HepG2 (cell line): ENCODE measurements at regions not wholly inside any gene's neighbourhood (a gene's known extent, or its start where the extent isn't known, plus 50 kb on each side); places are given as distances from the start of the nearest gene placed in this dataset.

Source experiments
- ATAC-seq: fragments of 200-7000 bp; cut with Tn5 transposase; 3 replicates; pipeline ENCODE4 v1.9.1; 2020; ENCODE audit warnings: mild to moderate bottlenecking, moderate library complexity
- BruUV-seq: library from RNA; stranded (reverse); fragments of 400-500 nt; replicated peaks from 2 replicates; lab custom pipeline; 2021; lab: Mats Ljungman, UMichigan
- CTCF ChIA-PET: fragments of 300-600 bp; formaldehyde crosslinking; extraction: SDS; loops from one replicate; lab custom pipeline; 2021; ENCODE audit warnings: low total read pairs, inconsistent platforms, low intra/inter-chr PET ratio; lab: Yijun Ruan, JAX
- POLR2A ChIA-PET: fragments of 350-600 bp; sonication (Branson Sonifier 250); formaldehyde crosslinking; loops from one replicate; lab custom pipeline; 2020; ENCODE audit warnings: antibody characterized with exemption, inconsistent platforms; lab: Yijun Ruan, JAX
- DNase-seq: peaks from one replicate; pipeline ENCODE4 v3.0.0-alpha.2; 2015; ENCODE audit warnings: low spot score
- FAIRE-seq: peaks from 3 replicates; lab custom pipeline; 2011; peaks lifted over from hg19 to GRCh38; lab: Jason Lieb, UNC
- H2AFZ ChIP-seq: one replicate; pipeline ENCODE4 v1.6.1; 2011; ENCODE audit warnings: low read length, inconsistent platforms
- H3K27ac ChIP-seq: fragments of 300-600 bp; 3 replicates; pipeline ENCODE4 v1.8.0; 2011; ENCODE audit warnings: mixed run types, mild to moderate bottlenecking, mixed read lengths, low read length, inconsistent platforms; ENCODE audit not compliant: insufficient read depth; ENCODE audit errors: extremely low read length
- H3K27me3 ChIP-seq, 2 experiments: fragments of 200-600 bp in 1 of 2; 2 replicates in 1 of 2; 3 replicates in 1 of 2; pipeline versions ENCODE4 v1.6.0 to v1.8.0; 2011; ENCODE audit warnings: low read length in 2 of 2, mild to moderate bottlenecking in 2 of 2, moderate library complexity in 2 of 2, inconsistent platforms in 1 of 2; ENCODE audit not compliant: insufficient read depth in 2 of 2, control insufficient read depth in 1 of 2
- H3K36me3 ChIP-seq, 2 experiments: fragments of 200-600 bp in 1 of 2; replicated peaks in 1 of 2; 2 replicates in 1 of 2; 3 replicates in 1 of 2; pipeline versions ENCODE4 v1.5.1 to v1.8.0; 2011; ENCODE audit warnings: low read length in 2 of 2, inconsistent platforms in 1 of 2; ENCODE audit not compliant: insufficient read depth in 2 of 2, control insufficient read depth in 1 of 2
- H3K4me1 ChIP-seq: 2 replicates; pipeline ENCODE4 v1.5.1; 2012; ENCODE audit warnings: low read length, inconsistent platforms; ENCODE audit not compliant: insufficient read depth
- H3K4me2 ChIP-seq: 2 replicates; pipeline ENCODE4 v1.6.0; 2011; ENCODE audit warnings: low read depth, low read length, inconsistent platforms
- H3K4me3 ChIP-seq, 3 experiments: fragments of 200-600 bp in 1 of 3; sonication (generic), shearing (Covaris generic) in 1 of 3; replicated peaks in 1 of 3; 2 replicates each; pipeline ENCODE4 v1.5.1; 2011 to 2016; ENCODE audit warnings: low read length in 3 of 3, inconsistent platforms in 2 of 3, low read depth in 2 of 3, mild to moderate bottlenecking in 2 of 3, control low read depth in 1 of 3, mixed read lengths in 1 of 3; ENCODE audit not compliant: insufficient read depth in 1 of 3
- H3K79me2 ChIP-seq: one replicate; pipeline ENCODE4 v1.6.1; 2011; ENCODE audit warnings: low read length, inconsistent platforms; ENCODE audit not compliant: insufficient read depth
- H3K9ac ChIP-seq: 2 replicates; pipeline ENCODE4 v1.6.0; 2011; ENCODE audit warnings: mild to moderate bottlenecking, low read depth, low read length, inconsistent platforms; ENCODE audit not compliant: insufficient read depth
- H3K9me3 ChIP-seq: 2 replicates; pipeline ENCODE4 v1.5.1; 2012; ENCODE audit warnings: mild to moderate bottlenecking, low read length
- H4K20me1 ChIP-seq: 2 replicates; pipeline ENCODE4 v1.6.0; 2011; ENCODE audit warnings: inconsistent platforms, mild to moderate bottlenecking, low read length, moderate library complexity; ENCODE audit not compliant: insufficient read depth
- CBX2 ChIP-seq, 2 experiments: fragments of 200-600 bp in 1 of 2; sonication (generic); formaldehyde crosslinking in 1 of 2; IDR thresholded peaks; 2 replicates each; pipeline versions ENCODE4 v1.7.0 to v1.8.1; 2018 to 2022; ENCODE audit warnings: low read depth in 2 of 2, low read length in 1 of 2, mild to moderate bottlenecking in 1 of 2, missing genetic modification reagents in 1 of 2
- CREB3 ChIP-seq: sonication (generic); formaldehyde crosslinking; IDR thresholded peaks from 2 replicates; pipeline ENCODE4 v1.5.0; 2020; ENCODE audit warnings: missing genetic modification reagents
- FLYWCH1 ChIP-seq: sonication (generic); formaldehyde crosslinking; IDR thresholded peaks from 2 replicates; pipeline ENCODE4 v1.8.1; 2023; ENCODE audit warnings: mild to moderate bottlenecking, missing genetic modification reagents
- FOXO4 ChIP-seq: sonication (generic); formaldehyde crosslinking; conservative IDR thresholded peaks from 2 replicates; pipeline ENCODE4 v1.8.1; 2023; ENCODE audit warnings: missing genetic modification reagents
- FOXP4 ChIP-seq: sonication (generic); formaldehyde crosslinking; IDR thresholded peaks from 2 replicates; pipeline ENCODE4 v1.4.0; 2020; ENCODE audit warnings: missing genetic modification reagents
- HMG20A ChIP-seq: IDR thresholded peaks from 2 replicates; pipeline ENCODE4 v1.6.1; 2016; ENCODE audit warnings: borderline replicate concordance
- NPAS2 ChIP-seq: sonication (generic); formaldehyde crosslinking; IDR thresholded peaks from 2 replicates; pipeline ENCODE4 v1.8.0; 2022; ENCODE audit warnings: mild to moderate bottlenecking, missing genetic modification reagents, borderline replicate concordance
- NR1H2 ChIP-seq: sonication (generic); formaldehyde crosslinking; IDR thresholded peaks from 2 replicates; pipeline ENCODE4 v1.8.1; 2022; ENCODE audit warnings: low read depth, missing genetic modification reagents, borderline replicate concordance
- POLR2AphosphoS5 ChIP-seq: IDR thresholded peaks from 2 replicates; pipeline ENCODE4 v1.6.1; 2012; ENCODE audit warnings: low read depth, low read length
- PRMT3 ChIP-seq: sonication (generic); formaldehyde crosslinking; IDR thresholded peaks from 2 replicates; pipeline ENCODE4 v1.8.1; 2022; ENCODE audit warnings: low read depth, mild to moderate bottlenecking, moderate library complexity, missing genetic modification reagents, borderline replicate concordance
- SIN3B ChIP-seq: fragments of 150-350 bp; IDR thresholded peaks from 2 replicates; pipeline ENCODE4 v1.6.1; 2014; ENCODE audit warnings: low read length
- SYNCRIP ChIP-seq: fragments of 200-400 bp; formaldehyde crosslinking; IDR thresholded peaks from 2 replicates; pipeline ENCODE4 v1.6.1; 2018; ENCODE audit warnings: mild to moderate bottlenecking, low read depth, low read length; ENCODE audit not compliant: insufficient read depth
- TBL1XR1 ChIP-seq: fragments of 150-350 bp; IDR thresholded peaks from 2 replicates; pipeline ENCODE4 v1.6.1; 2014; ENCODE audit warnings: borderline replicate concordance, low read length; ENCODE audit not compliant: partially characterized antibody
- ZBTB44 ChIP-seq: sonication (generic); formaldehyde crosslinking; IDR thresholded peaks from 2 replicates; pipeline ENCODE4 v1.4.0; 2020; ENCODE audit warnings: missing genetic modification reagents
- ZNF563 ChIP-seq: sonication (generic); formaldehyde crosslinking; IDR thresholded peaks from 2 replicates; pipeline ENCODE4 v1.8.0; 2022; ENCODE audit warnings: mild to moderate bottlenecking, moderate library complexity, missing genetic modification reagents
- WGBS: methylation state at CpG from one replicate; pipeline ENCODE4 v1.1.6; 2017; ENCODE audit warnings: low lambda C conversion rate; 5-methylcytosine and 5-hydroxymethylcytosine counted together
- in situ Hi-C: cut with HindIII; loops from 2 replicates; pipeline ENCODE4 v1.10.0; 2017; ENCODE audit warnings: low pct_unique_long_range_greater_than_20kb; ENCODE audit not compliant: extremely low pct_ligation_motif_present
- intact Hi-C: fragments of 100-400 bp; cut with micrococcal nuclease; formaldehyde crosslinking; loops from one replicate; pipeline ENCODE4 v1.10.0; 2022; ENCODE audit not compliant: unreplicated experiment

- no peak for TF ChIP-seq PRMT3 (CRISPR knock-in tag)
- no peak for TF ChIP-seq FOXP4 (CRISPR knock-in tag)
- TF ChIP-seq FLYWCH1, result no peak
- TF ChIP-seq CREB3, result no peak
- no peak for TF ChIP-seq CBX2 (IDR thresholded peaks at IDR 0.05; ENCODE audit: low read depth, low read length)
- TF ChIP-seq CBX2 (CRISPR knock-in tag; IDR thresholded peaks at IDR 0.05; ENCODE audit: low read depth), result no peak
- TF ChIP-seq HMG20A, result no peak
- no peak for TF ChIP-seq FOXO4 (CRISPR knock-in tag)
- TF ChIP-seq POLR2AphosphoS5, result no peak
- TF ChIP-seq TBL1XR1, result no peak
- TF ChIP-seq SIN3B, result no peak
- no peak for TF ChIP-seq ZBTB44 (CRISPR knock-in tag)
- TF ChIP-seq SYNCRIP, result no peak
- TF ChIP-seq ZNF563 (CRISPR knock-in tag), result no peak
- TF ChIP-seq NR1H2 (CRISPR knock-in tag), result no peak
- TF ChIP-seq NPAS2, result no peak
- intact Hi-C loops (loop anchor here (10.0 kb wide), 2 partner anchors 94 to 196 kb away; partner anchors contain the start of gene CD24), in situ Hi-C loops (no loop called here)
- DNase-seq (no peak), FAIRE-seq (no peak), ATAC-seq (no peak)
- POLR2A ChIA-PET, result no interaction called here
- CTCF ChIA-PET, result no interaction called here
- Histone ChIP-seq H3K27ac (no peak overlapping the region), H3K9ac (no peak overlapping the region), H3K4me3 (no peak overlapping the region), H3K27me3 (no peaks in the 10 kb centered on the region; a peak in 1 of 5 replicates), H3K4me2 (no peak overlapping the region), H3K36me3 (no peaks in the 10 kb centered on the region), H3K79me2 (no peaks in the 10 kb centered on the region), H3K9me3 (peaks cover 1% of the 10 kb centered on the region), H4K20me1 (no peaks in the 10 kb centered on the region), H3K4me1 (peaks cover 28% of the 10 kb centered on the region), H2AFZ (no peak overlapping the region)
- WGBS, result 89% methylated on average over 3 of the region's 3 CpGs
- no TSS peak for BruUV-seq
These were observed 93.6 kb downstream of the CD24 start for GRCh38 chr6:106880952-106881351.
